CD4-positive, alpha-beta T cell treated with Interleukin-17A for 4 hours (primary cell): ENCODE measurements at regions not wholly inside any gene's neighbourhood (a gene's known extent, or its start where the extent isn't known, plus 50 kb on each side); places are given as distances from the start of the nearest gene placed in this dataset.
"Not testable (repeated sequence)": the region's sequence is repeated elsewhere in the genome, so short reads cannot be mapped to it uniquely, and the experiment has no call there.

Source experiments
- DNase-seq: peaks from one replicate; pipeline ENCODE4 v3.0.0-alpha.2; 2020; ENCODE audit warnings: mixed read lengths

DNA sequence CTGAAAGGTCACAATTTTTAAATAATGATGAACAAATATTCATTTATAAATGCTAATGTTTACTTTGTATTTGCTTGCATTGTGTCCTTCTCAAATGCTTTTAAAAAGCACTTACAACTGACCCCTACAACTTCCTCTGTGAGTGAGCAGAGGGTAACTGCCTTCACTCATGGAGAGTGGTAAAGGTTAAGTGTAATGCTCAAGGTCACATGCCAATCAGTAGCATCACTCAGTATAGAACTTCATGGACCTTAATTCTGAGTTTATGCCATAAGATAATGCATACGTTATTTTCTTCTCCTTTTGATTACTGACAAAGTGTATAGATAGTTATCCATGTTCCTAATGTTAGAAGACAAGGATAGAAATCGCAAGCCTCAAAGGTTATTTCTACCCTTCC lies 91.8 kb upstream of the SERTAD2 start:
- no peak for DNase-seq

DNA sequence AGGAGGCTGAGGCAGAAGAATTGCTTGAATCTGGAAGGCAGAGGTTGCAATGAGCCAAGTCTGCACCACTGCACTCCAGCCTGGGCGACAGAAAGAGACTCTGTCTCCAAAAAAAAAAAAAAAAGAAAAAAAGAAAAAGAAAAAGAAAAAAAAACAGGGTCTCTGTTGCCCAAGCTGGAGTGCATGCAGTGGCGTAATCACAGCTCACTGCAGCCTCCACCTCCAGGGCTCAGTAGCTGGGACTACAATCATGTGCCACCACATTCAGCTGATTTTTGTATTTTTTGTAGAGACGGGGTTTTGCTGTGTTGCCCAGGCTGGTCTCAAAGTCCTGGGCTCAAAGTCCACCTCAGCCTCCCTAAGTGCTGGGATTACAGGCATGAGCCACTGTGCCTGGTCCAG lies 94.0 kb upstream of the SERTAD2 start:
- not testable (repeated sequence) for DNase-seq

DNA sequence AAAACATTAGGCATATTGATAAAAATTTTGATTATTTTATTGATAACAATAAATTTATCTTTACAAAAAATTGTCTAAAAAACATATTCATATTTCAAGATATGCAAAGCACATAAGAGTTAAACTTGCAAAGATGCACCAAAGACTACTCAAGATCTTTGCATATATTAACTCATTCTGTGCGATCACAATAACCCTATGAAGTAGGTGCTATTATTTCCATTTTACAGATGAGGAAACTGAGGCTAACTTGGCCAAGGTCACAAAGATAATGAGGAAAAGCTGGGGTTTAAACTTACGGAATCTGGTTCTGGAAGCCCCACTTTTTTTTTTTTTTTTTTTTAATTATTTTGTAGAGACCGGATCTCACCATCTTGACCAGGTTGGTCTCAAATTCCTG lies 94.4 kb upstream of the SERTAD2 start:
- DNase-seq, result no peak

DNA sequence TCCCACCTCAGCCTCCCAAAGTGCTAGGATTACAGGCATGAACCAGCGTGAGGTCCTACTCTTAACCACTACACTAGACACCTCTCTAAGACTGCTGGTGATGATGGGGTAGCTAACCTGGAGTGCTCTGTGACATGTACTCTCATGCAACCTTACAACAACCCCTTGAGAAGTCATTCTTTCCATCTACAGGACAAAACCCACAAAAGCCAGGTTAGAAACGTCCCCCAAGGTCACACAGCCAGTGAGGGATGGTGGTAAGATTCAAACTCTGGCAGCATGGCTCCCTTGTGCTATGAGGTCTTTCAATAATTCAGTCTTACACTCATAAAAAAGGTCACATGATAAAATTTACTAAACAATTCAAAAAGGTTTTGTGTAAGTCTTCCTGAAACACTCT lies 94.8 kb upstream of the SERTAD2 start:
- DNase-seq, result no peak

DNA sequence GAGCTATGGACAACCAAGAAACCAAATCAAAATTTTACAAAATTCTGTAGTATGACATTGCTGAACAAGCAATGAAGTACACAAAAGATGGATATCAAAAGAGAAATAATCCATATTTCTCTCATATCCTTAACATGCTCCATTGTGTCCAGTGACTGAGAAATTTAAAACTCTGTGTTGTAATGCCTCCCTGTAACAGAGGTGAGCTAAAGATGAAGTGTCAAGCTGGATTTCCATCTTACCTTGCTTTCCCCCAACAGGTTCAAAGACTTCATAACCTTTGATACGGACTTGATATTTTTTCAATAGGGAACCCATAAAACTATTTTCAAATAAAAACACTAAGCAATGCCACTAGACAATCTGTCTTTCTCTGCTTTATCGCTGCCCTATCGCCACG lies 95.7 kb upstream of the SERTAD2 start:
- no peak for DNase-seq

DNA sequence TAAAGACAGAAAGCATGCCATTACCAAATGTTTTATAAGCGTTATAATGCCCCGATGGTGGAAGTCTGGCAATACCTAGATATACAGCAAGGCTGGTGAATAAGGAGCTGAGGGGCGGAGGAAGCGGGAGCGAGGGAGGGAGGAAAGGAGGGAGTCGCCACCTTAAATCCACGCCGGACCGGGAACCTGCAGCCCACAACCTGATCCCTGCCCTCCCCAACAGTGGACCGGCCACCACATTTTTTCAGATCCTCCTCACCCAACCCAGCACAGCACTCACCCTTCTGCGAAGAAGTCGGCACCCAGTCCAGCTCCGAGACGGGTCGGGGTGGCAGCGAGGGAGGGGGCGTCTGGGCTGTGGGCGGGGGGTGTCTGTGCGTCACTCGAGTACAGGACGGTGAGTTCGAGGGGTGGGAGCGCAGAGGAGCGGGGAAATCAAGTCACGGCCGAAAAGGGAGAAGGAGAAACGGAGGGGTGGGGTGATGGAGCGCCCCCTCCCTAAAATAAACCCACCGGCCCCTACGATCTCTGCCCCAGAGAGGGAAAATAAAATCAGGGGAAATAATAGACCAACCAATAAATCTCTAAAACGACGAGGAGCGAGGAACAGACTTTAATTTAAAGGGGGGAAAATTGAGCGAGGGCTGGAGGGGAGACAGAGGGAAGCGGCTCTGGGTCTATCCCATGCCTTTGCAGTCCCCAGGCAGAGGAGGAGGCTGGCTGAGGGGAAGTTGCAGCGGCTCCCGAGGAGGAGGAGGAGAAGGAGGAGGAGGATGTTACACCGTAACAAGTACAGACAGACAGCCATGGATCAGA lies 96.5 kb upstream of the SERTAD2 start:
- DNase-seq, result peak; percentile 50

DNA sequence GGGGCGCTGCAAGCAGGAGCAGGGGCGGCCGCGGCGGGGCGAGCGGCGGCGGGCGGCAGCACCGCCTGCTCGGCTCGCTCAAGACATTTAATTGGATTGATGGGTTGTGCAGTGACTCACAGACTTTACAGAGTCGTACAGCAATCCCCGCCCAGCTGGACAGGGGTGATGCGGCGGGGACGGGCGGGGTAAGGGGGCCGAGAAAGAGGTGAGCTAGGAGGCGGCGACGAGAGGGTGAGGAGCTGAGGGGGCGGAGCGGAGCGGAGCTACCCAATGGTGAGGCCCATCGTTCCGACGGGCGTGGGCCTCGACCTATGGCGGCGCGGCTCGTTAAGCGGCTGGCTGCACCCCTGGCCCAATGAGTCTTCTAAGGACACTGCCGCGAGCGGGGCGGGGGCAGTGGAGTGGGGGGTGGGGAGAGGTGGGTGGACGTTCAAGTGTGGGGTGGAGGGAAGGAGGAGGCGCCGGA lies 97.1 kb upstream of the SERTAD2 start:
- DNase-seq, result peak; percentile 98

DNA sequence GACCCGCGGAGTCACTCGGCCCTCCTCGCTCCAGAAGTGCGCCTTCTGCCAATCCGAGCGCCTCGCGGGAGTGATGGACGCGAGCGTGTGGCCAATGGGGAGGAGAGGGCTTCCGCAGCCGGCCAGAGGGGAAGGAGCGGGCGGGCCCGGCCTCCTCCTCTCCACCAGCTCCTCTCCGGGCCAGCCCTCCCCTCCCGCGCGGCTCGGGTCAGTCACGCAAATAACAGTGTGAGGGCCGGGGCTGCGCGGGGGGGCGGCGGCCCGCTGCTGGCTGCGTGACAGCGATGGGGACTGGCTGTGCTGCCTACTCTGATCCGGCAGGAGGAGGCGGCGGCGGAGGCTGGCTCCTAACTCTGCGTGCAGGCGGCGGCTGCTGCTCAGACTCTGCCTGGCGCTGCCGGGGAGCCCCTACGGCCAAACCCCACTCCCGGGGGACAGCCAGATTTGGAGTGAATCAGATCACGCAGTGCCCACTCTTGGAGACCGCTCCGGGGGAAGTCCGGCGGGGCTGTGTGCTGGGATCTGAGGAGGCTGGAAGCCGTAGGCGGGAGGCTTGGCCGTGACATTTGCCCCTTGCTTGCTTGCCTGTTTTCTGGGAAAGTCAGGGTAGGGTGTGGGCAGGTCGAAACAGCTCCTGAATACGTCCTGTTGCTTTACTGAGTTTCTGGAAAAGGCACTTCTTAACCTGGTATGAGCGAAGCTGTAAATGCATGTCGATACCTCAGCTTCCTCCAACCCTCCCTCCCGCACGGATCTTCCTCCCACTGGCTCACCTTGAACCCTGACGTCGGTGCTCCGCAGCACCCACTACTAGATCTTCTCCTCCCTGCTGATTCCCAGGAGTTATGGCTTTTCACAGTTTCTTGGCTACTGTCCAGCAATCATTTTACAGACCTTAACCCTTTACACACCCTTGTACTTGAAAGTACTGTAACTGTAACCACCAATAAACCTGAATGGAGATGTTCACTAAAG lies 97.9 kb upstream of the SERTAD2 start:
- peak; percentile 59 for DNase-seq

DNA sequence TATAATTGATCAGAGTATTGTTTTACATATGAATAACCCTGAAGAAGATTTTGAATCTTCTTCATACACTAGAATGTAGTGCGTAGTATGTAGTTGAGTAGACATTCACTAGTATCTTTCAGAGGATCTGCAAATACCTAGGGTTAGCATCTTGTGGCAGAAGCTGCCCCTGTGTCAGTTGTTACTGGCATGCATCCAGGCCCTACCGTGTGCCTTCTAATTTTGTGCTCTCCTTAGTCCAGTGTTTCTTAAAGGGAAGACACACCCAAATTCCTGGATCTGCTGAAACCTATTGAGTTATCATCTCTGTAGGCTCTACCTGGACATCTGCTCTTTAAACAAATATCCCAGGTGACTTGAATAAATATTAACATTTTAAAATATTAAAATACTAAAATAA lies 99.7 kb upstream of the SERTAD2 start:
- DNase-seq, result no peak

DNA sequence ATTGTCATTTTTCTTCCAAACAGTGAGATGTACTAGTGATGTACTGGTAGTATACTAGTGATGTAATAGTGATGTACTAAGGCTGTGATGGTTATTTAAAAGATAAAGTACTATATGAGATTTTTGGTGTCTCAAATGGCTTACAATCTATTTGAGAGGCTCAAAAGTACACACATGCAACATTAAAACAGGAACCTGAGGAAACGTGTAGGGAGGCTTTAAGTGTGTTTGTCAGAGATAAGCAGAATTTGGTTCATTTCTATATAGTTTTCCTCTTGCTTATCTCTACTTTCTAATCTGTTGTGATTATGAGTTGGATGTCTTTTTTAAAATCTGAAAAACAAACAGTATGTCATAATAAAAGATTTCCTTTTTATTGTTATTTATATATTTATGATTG lies 100.9 kb upstream of the SERTAD2 start:
- no peak for DNase-seq

DNA sequence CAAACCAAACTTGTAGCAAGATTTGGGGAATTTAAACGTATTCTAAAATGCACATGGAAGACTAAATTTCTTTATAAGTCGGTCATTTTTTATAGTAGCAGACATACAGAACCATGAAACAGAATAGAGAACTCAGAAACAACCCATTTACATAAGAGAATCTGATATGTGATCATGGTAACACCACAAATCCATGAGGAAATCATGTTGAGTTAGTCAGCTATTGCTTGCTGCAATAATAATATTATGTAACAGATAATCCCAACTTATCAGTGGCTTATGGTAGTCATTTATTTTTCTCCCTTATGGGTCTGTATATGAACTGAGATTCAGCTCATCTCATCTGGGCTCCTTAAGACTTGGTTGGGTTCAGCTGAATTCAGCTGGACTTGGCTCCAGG lies 103.4 kb upstream of the SERTAD2 start:
- no peak for DNase-seq

DNA sequence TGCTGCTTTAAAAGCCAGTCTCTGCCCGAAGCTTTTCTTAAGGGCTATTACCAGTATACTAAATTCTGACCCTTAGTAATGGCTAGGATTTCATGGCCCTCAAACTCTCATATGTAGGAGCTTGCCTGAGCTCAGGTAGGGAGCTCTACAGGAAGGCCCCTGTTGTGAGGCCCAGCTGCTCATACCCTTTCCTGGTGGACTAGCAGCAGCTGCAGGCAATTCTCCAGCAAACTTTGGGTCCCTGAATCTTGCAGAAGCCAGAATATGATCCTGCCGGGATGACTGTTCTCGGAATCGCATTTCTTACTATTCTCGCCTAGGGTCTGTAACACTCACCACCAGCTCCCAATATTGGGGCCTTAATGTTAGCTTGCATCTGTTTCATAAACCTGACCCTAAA lies 106.4 kb upstream of the SERTAD2 start:
- no peak for DNase-seq

DNA sequence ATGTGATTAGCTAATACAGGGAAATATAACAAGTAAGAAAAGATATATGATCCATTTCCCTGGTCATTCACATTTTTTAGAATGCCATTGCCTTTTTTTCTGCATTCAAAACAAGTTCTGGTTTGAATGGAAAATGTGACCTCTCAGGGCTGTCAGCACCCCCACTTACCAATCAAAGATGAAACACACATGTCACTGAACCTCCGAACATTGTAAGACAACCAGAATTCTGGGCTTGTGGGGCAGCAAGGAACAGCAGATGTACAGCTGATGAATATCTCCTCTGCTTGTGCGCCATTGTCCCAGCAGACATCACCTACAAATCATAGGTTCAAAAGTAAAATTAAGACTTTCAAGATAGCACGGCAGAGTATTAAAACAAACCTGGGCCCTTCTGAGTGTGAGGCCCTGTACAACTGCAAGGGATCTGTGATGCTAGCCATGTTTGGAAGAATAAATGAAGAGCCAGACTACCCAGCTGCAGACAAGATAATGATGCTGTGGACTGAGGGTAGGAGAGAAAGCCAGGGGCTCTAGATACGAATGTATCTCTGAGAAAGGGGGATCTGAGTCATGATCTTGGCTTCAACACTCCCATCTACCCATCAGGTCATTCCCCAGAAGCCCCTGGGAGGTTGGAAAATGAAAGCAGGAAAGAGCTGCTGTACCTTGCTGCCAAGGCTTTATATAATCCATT lies 108.7 kb upstream of the SERTAD2 start:
- no peak for DNase-seq

DNA sequence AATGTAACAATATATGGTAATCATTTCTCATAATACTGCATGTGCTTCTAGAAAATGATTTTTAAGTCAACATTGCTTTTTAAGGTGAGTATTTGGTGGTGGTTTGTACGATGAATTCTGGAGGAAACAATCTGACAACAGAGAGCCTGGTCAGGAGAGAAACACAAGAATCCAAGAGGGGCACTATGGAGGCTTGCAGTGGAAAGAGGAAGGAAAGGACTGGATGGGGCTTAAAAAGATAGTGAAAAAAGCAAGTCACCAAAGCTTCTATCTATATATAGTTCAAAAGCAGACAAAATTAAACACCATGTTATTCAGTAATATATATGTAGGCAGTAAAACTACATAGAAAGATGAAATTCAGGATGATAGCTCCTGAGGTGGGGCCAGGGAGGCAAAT lies 109.4 kb upstream of the SERTAD2 start:
- DNase-seq, result no peak

DNA sequence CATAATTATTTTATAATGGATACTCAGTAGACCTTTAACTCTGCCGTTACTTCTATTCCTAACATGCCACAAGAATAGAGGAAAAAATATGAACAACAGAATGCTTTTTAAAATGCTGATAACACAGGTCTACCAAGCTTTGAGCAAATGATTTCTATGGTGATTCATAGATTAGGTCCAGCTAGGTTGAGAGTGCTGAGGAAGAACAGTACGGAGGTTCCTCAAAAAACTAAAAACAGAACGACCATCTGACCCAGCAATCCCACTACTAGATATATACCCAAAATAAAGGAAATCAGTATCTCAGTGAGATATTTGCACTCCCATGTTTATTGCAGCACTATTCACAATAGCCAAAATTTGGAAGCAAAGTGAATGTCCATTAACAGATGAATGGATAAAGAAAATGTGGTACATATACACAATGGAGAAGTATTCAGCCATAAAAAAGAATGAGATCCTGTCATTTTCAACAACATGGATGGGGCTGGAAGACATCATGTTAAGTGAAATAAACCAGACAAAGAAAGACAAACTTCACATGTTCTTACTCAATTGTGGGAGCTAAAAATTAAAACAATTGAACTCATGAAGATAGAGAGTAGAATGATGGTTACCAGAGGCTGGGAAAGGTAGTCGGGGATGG lies 111.6 kb upstream of the SERTAD2 start:
- DNase-seq, result no peak

DNA sequence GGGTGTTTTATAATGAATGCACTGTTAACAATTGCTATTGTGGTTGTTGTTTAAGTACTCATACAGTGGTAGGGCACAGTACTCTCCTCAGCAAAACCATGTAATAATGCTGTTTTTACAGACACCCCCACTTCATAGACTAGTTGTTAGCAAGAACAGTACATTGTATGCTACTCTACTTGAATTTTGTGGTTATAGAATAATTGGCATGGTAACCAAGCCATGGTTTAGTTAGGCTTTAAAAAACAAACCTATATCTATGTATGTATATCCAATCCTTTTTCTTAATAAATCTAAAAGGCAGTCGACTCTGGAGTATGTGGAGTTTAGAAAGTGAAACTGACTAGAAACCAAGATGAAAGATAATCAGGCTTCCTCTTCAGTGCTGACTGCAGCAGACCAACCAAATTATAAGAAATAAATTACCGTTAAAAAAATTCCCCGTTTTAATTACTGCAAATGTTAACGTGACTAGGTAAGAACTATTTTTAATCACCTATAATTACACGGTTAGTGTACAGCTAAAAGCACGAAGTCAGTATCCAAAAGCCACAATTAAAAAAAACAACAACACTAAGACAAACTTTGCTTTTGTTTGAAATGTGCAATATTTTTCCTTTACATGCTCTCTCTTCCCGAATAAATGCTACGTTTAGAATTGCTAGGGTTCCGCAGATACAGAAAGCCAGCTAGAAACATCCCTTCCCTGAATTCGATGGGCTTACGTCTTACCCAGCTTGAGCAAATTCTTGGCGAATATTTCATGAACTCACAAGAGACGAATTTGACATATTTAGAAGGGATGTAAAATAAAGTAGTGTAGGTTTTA lies 113.3 kb upstream of the SERTAD2 start:
- DNase-seq, result no peak

DNA sequence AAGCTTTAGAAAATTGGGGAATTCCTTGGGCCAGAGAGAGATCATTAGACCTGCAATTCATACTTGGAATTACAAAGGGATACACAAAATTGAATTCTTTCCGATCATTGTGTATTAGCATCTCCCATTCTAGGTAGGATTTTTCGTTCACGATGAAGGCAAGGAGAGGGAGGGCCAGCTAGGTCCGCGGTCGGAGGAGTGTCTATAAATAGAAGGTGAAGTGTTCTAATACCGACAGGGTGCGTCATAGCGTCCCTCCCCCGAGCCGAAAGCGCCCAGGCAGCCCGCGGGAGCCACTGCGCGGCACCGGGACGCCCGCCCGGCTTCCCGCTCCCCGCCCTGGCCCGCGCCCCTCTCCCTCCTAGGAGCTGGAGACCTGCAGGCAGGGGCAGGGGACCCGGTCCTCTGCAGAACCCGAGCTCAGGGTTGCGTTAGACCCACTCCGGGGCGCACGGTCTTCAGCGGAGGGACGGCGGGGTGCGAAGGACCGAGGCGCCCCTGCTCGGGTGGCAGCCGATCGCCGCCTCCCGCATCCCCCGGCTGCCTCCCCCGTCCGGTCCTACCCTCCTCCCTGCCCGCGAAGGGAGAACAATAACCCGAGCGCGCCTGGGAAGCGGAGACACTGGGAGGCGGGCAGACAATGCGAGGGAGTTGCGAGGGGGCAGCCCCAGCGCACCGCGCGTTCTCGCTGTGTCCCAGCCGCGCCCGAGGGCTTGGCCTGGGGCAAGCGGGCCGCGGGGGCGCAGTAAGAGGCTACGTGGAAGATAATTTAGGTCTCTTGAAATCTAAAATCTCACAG lies 114.2 kb upstream of the SERTAD2 start:
- peak; percentile 80 for DNase-seq

DNA sequence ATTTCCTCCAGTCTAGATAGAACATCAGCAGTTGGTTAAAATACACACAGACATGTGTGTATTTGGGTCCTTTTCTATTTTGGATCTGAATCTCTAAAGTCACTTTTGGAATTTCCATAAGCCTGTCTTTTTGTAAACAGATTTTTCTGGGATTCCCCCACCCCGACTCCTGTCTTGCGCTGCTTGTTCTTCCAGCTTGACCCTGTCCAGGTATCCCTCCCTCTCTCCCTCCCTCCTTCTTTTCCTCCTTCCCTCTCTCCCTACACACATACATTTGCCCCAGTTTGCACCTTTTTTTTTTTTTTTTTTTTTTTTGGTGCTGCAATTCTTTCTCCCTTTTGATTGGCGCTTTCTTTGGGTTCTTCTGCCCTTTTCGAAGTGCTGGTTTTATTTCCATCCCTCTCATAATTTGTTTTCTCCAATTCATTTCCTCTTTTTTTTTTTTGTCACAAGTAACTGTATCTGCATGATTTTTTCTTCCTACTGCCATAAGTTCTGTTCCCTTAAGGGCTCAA lies 114.8 kb upstream of the SERTAD2 start:
- no peak for DNase-seq

DNA sequence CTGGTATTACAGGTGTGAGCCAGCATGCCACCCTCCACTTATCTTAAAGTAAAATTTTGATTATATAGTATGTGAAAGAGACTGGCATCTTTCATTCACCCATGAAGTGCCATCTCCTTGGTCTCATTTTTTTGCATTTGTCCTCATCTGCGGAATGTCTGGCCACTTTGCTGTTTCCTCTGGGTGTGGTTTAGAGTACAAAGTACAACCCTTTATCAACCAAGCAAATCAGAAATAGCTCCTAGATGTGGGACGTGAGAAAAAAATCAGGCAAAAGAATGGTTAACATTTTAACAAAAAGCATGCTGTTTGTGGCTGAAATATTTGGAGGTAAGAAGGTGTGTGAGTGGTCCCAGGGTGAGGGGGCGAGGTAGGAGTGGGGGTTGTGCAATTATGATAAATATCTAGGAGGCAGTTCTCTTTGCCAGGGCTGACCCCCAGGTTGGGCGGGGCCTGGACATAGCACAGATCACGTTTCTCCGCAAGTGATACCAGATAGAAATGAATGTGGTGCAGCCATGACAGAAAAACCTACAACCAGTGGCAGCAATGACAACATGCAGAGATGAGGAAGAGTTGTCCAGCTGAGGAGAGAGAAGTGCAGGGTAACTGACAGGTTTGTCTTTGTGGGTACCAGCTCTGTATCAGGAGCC lies 115.8 kb upstream of the SERTAD2 start:
- DNase-seq, result no peak

DNA sequence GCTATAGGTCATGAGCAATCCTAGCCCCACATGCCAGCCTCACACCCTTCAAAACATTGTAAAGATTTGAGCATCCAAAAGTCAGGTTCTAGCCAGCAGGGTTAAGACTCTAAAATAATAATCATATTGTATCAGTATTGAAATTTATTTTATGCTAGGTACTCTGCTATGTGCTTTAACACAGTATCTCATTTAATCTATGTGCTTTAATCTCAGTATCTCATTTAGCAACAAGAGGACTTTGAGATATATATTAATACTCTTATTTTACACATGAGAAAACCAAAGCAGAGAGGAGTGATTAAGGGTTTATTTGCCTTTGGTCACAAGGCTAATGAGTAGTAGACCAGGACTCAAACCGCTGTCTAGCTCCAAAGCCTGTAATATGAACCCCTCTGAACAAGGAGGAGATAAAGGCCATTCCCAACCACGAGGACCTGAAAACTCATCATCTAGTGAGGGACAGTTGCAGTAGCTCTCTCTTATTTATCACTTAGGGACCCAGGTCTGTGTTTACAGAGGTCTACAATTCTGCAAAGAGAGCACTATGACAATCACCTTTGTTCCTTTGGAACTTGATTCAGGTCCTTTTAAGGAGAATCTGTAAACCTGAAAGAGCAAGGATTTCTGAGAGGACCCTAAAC lies 116.5 kb upstream of the SERTAD2 start:
- no peak for DNase-seq
